NCI-H2107 treated with DMSO at 0.1 percent for 48 hours (cell line): ENCODE measurements at regions not wholly inside any gene's neighbourhood (a gene's known extent, or its start where the extent isn't known, plus 50 kb on each side); places are given as distances from the start of the nearest gene placed in this dataset.
"Not testable (repeated sequence)": the region's sequence is repeated elsewhere in the genome, so short reads cannot be mapped to it uniquely, and the experiment has no call there.

Experiments
- DNase-seq: peaks from one replicate; lab custom pipeline; 2025; ENCODE audit not compliant: unreplicated experiment; lab: John Stamatoyannopoulos, UW

- DNase-seq = no peak
Observed at GRCh38 chr6:21708320-21708580, 114.7 kb downstream of the SOX4 start.

GRCh38 chr6:21710216-21710615 lies 116.7 kb downstream of the SOX4 start:
- DNase-seq = no peak

GRCh38 chr6:21710908-21711627 lies 117.5 kb downstream of the SOX4 start:
- no peak for DNase-seq

GRCh38 chr6:21712213-21712612 lies 118.7 kb downstream of the SOX4 start:
- DNase-seq = no peak

- no peak for DNase-seq
Observed at GRCh38 chr6:21713481-21713880, 119.9 kb downstream of the SOX4 start.

GRCh38 chr6:21715180-21715579 lies 121.6 kb downstream of the SOX4 start:
- DNase-seq = no peak

GRCh38 chr6:21722510-21722909 lies 129.0 kb downstream of the SOX4 start:
- DNase-seq = no peak

GRCh38 chr6:21726676-21727075 lies 133.1 kb downstream of the SOX4 start:
- DNase-seq = no peak

GRCh38 chr6:21728141-21728540 lies 134.6 kb downstream of the SOX4 start:
- DNase-seq = no peak

- no peak for DNase-seq
Observed at GRCh38 chr6:21729431-21729830, 135.9 kb downstream of the SOX4 start.

- DNase-seq = no peak
Observed at GRCh38 chr6:21730533-21730932, 137.0 kb downstream of the SOX4 start.

- no peak for DNase-seq
Observed at GRCh38 chr6:21731411-21732031, 138.0 kb downstream of the SOX4 start.

- DNase-seq = not testable (repeated sequence)
Observed at GRCh38 chr6:21732032-21732730, 138.6 kb downstream of the SOX4 start.

GRCh38 chr6:21732731-21733130 lies 139.2 kb downstream of the SOX4 start:
- DNase-seq = no peak

GRCh38 chr6:21733311-21733710 lies 139.8 kb downstream of the SOX4 start:
- no peak for DNase-seq

- no peak for DNase-seq
Observed at GRCh38 chr6:21734204-21734603, 140.7 kb downstream of the SOX4 start.

- no peak for DNase-seq
Observed at GRCh38 chr6:21738180-21739094, 144.9 kb downstream of the SOX4 start.

- DNase-seq = no peak
Observed at GRCh38 chr6:21739241-21739640, 145.7 kb downstream of the SOX4 start.

- no peak for DNase-seq
Observed at GRCh38 chr6:21739838-21740237, 146.3 kb downstream of the SOX4 start.

- DNase-seq = no peak
Observed at GRCh38 chr6:21740376-21741124, 147.0 kb downstream of the SOX4 start.
